H54 (cell line): ENCODE measurements at regions not wholly inside any gene's neighbourhood (a gene's known extent, or its start where the extent isn't known, plus 50 kb on each side); places are given as distances from the start of the nearest gene placed in this dataset.
"Not testable (repeated sequence)": the region's sequence is repeated elsewhere in the genome, so short reads cannot be mapped to it uniquely, and the experiment has no call there.

ENCODE experiments used
- DNase-seq: peaks from one replicate; pipeline ENCODE4 v3.0.0; 2011; ENCODE audit warnings: low spot score, mixed read lengths; ENCODE audit not compliant: insufficient read length
- FAIRE-seq: peaks from 3 replicates; lab custom pipeline; 2011; peaks lifted over from hg19 to GRCh38; lab: Jason Lieb, UNC
- POLR2A ChIP-seq: IDR thresholded peaks from 2 replicates; pipeline ENCODE4 v1.6.1; 2011; ENCODE audit warnings: low read depth, mild to moderate bottlenecking, low read length

DNA sequence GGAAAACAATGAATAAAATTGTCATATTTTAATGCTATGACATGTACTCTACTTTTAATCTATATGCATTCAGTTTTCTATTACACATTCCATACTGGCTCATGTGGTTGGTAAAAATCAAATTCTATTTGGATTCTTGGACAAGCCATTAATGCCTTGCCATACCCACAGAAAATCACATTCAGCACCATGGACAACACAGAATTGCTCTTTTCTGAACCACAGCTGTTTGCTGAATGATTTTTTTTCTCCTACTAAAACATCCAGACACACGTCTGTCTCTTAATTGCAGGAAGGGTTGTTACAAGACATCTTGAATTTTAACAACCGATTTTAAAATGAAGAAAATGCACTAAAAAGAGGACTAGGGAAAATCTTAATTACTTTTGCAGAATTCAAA is 675.6 kb downstream of the BRINP1 start:
- no peak for TF ChIP-seq POLR2A
- DNase-seq (no peak), FAIRE-seq (peak; percentile 66)

- not testable (repeated sequence) for FAIRE-seq, DNase-seq
Observed at GRCh38 chr9:118695249-118695648, 674.0 kb downstream of the BRINP1 start.

GRCh38 chr9:118701985-118702384 is 667.2 kb downstream of the BRINP1 start:
- no peak for TF ChIP-seq POLR2A
- DNase-seq (no peak), FAIRE-seq (no peak)

- TF ChIP-seq POLR2A = no peak
Observed at GRCh38 chr9:118711843-118712242, 657.4 kb downstream of the BRINP1 start.

DNA sequence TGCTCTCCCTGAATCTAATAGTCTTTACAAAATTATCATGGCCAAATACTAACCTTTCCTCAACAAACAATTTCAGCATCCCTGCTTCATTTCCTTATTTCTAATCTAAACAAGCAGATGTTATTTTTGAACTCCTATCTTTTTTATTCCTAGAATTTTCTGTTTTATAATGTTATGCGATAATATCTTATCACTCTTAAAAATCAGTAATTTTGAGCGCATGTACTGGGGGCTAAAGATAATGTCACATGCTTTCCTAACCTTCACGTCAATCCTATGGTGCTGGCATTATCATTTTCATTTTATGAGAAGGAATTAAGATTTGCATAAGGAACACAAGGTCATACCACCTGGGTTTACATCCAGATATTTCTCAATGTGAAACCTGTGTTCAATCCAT is 648.0 kb downstream of the BRINP1 start:
- FAIRE-seq = no peak
- DNase-seq = no peak
- TF ChIP-seq POLR2A = no peak

More at GRCh38 chr9:118711843-118712242, 657.4 kb downstream of the BRINP1 start:
- no peak for DNase-seq
- no peak for FAIRE-seq

GRCh38 chr9:118721923-118722322 is 647.3 kb downstream of the BRINP1 start:
- FAIRE-seq = no peak
- no peak for TF ChIP-seq POLR2A
- no peak for DNase-seq

GRCh38 chr9:118729981-118730380 is 639.3 kb downstream of the BRINP1 start:
- peak; percentile 23 for FAIRE-seq
- no peak for DNase-seq
- TF ChIP-seq POLR2A = no peak

DNA sequence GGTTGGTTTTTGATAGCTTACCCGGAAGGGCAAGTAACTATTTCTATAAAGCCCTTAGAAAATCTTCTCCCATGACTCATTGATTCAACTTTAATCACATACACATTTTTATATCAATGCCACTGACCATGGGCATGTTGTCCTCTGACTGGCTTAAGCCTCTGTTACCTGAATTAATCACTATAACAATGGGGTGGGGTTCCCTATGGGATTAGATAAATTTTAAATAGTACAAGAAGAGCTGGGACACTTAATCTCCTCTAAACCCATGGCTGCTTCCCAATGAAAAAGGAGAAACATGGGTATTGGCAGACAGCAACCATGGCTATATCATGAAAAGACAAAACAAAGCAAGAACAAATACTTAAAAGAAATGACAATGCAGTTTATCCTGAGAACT is 636.2 kb downstream of the BRINP1 start:
- FAIRE-seq (no peak), DNase-seq (no peak)
- TF ChIP-seq POLR2A = no peak

- no peak for FAIRE-seq
- DNase-seq = no peak
- no peak for TF ChIP-seq POLR2A
Observed at GRCh38 chr9:118734696-118735095, 634.5 kb downstream of the BRINP1 start.

- TF ChIP-seq POLR2A = no peak
- FAIRE-seq = no peak
- no peak for DNase-seq
Observed at GRCh38 chr9:118736406-118736805, 632.8 kb downstream of the BRINP1 start.

DNA sequence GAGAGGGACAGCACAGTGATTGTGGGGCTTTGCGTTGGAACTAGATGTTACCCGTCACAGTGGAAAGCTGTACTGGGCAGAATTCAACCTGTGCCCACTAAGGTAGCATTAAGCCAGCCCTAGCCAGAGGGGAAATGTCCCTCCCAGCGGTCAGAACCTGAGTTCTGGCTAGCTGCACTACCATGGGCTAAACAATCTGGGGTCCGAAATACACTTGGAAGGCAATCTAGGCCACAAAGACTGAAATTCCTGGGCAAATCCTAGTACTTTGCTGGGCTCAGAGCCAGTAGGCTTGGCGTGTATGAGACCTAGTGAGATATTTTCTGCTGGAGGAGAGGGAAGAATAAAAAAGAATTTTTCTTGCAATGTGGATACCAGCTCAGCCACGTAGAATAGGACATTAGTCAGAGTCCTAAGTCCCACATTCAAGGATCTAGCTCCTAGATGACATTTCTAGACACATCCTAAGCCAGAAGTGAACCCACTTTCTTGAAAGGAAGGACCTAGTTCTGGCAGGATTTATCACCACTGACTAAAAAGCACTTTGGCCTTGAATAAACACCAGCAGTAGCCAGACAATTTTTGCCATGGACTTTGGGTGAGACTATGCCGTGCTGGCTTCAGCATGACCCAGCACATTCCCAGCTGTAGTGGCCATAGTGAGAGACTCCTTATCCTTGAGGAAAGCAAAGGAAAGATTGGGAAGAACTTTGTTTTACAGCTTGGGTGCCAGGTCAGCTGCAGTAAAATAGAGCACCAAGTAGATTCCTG is 618.0 kb downstream of the BRINP1 start:
- no peak for FAIRE-seq

GRCh38 chr9:118751848-118752223 is 617.4 kb downstream of the BRINP1 start:
- DNase-seq = no peak
- TF ChIP-seq POLR2A = no peak
- FAIRE-seq = no peak

More for the DNA sequence above, 618.0 kb downstream of the BRINP1 start:
- DNase-seq = no peak
- no peak for TF ChIP-seq POLR2A

DNA sequence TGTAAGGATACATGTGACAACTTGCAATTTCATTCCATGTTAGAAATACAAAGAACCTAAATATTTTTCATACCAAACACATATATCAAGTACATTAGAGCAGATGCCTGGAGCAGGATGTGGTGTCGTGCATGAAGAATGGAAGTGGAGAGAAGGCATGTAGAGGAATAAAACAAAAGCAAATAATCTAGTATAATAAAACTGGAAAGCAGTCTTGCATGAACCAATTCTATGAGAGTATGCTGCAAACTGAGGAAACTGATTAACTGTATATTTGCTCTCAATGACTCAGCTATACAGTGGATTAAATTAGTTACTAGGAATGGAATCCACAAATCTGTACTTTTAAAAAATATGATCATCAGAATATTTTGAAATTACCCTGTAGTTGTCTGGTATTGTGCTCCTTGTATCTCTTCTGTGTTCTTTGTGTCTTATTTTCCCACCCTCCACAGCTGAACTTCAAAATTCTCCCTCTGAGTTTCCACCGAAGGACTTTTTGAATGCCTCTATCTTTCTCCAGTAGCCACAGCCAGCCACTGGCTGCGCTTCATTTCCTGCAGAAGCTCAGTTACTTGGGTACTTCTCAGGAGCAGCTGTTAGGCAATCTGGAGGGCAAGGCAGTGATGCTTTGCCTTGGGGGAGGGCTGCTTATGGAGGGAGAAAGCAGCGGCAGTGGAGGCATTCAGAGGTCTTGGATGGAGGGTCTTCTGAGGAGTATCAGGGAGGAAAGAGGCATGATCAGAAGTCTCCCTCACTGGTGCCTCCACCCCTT is 608.0 kb downstream of the BRINP1 start:
- no peak for TF ChIP-seq POLR2A
- DNase-seq (no peak), FAIRE-seq (no peak)

DNA sequence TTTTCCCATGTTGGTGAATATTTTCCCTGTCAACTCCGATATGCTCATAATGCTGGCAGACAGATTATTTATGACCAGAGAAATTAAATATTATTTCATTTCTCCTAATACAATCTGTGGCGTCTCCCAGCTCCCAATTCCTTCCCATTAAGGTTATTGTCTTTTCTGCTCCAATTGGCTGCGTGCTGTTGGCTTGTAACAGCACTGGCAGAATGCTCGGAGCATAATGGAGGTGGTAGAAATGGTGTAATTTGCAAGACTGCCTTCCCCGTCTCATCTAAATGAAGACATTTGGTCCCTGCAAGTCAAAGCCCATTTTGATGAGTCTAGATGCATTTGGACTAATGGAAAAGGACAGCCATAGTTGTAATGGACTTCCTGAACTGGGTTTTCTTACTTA is 601.7 kb downstream of the BRINP1 start:
- FAIRE-seq (peak; percentile 30), DNase-seq (no peak)
- TF ChIP-seq POLR2A = no peak
